Caki2 (cell line): ENCODE measurements at regions not wholly inside any gene's neighbourhood (a gene's known extent, or its start where the extent isn't known, plus 50 kb on each side); places are given as distances from the start of the nearest gene placed in this dataset.
"Not testable (repeated sequence)": the region's sequence is repeated elsewhere in the genome, so short reads cannot be mapped to it uniquely, and the experiment has no call there.

ENCODE experiments used
- DNase-seq: peaks from one replicate; pipeline ENCODE4 v3.0.0-alpha.2; 2015; ENCODE audit warnings: low read depth
- in situ Hi-C: cut with HindIII; loops from 2 replicates; pipeline ENCODE4 v1.10.0; 2016; ENCODE audit warnings: low sequenced_read_pairs, low pct_unique_long_range_greater_than_20kb, mixed read lengths

DNA sequence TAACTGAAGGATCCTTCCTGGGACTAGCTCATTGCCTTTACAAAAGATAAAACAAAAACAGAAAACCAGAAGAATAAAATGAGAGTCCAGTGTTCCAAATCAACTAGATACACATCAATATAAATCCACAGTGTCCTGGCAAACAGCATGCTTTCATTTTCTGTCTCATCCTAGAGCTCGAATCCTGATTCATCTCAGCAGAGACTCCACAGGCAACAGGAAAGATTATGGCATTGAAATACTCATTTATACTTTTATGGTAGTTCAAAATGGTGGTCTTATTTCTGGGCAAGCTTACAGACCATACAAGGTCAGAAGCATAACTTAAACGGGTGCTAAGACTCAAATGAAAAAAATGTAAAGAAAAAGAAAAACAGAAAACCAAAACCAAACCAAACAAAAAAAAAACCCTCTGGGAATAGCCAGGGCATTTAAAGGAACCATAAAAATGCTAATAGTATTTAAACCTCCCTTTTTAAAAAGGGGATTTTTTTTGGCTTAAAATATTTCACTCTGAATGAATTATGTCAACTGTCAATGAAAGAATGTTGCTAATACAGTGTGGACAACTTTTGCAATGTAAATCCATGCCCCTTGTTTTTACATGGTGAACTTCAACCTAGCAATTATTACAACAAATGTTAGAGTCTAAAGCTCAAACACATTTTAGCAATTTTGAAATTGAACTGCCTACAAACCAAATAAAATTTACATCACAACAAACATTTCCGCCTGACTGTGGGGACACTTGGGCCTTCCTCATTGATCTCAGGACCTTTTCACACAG, 57.9 kb downstream of the GPR101 start:
- in situ Hi-C loops = no loop called here
- DNase-seq = no peak

DNA sequence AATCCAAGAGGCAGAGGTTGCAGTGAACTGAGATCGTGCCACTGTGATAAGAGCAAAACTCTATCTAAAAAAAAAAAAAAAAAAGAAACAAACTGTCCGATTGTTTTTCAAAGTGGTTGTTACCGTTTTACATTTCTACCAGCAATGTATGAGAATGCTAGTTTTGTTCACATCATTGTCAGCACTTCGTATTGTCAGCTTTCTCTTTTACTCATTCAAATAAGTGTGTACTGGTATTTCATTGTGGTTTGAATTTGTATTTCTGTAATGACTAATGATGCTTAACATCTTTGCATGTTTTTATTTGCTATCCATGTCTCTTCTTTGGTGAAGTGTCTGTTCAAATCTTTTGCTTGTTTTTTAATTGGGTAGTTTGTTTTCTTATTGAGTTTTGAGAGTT, 65.8 kb downstream of the GPR101 start:
- in situ Hi-C loops = no loop called here
- no peak for DNase-seq

GRCh38 chrX:136963973-136964372, 69.8 kb downstream of the GPR101 start:
- no peak for DNase-seq
- in situ Hi-C loops = no loop called here

GRCh38 chrX:136961594-136962135, 72.1 kb downstream of the GPR101 start:
- DNase-seq = no peak
- in situ Hi-C loops = no loop called here

GRCh38 chrX:136954930-136955329, 74.4 kb upstream of the RBMX start:
- in situ Hi-C loops = no loop called here
- DNase-seq = no peak

DNA sequence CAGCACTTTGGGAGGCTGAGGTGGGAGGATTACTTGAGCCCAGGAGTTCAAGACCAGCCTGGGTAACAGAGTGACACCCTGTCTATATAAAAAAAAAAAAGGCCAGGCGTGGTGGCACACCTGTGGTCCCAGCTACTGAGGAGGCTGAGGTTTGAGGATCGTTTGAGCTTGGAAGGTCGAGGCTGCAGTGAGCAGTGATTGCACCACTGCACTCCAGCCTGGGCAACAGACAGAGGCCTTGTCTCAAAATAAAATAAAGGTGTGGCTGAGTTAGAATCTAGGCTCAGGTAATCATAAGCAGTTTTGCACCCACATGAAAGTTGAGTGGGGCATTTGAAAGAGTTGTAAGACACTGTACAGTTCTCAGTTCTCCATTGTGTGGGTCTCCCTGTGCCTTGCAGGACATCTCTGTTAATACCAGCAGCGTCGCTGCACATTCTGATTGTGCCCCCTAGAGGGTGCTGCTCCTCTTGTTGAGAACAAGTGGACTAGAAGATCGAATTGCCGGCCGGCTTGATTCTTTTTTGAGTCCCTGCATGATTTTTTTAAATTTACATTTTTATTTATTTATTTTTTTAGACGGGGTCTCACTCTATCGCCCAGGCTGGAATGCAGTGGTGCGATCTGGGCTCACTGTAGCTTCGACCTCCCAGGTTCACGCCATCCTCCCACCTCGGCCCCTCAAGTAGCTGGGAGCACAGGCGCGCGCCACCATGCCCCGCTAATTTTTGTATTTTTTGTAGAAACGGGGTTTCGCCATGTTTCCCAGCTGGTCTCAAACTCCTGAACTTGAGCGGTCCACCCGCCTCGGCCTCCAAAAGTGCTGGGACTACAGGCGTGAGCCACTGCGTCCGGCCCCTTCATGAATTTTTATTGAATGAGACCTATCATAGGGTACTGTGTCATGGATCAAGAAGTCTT, 73.6 kb upstream of the RBMX start:
- in situ Hi-C loops = no loop called here

GRCh38 chrX:136950211-136950610, 69.7 kb upstream of the RBMX start:
- in situ Hi-C loops = no loop called here
- DNase-seq = no peak

More for the DNA sequence above, 73.6 kb upstream of the RBMX start:
- DNase-seq = peak; percentile 23

GRCh38 chrX:136941396-136942337, 61.1 kb upstream of the RBMX start:
- no peak for DNase-seq
- in situ Hi-C loops = no loop called here

DNA sequence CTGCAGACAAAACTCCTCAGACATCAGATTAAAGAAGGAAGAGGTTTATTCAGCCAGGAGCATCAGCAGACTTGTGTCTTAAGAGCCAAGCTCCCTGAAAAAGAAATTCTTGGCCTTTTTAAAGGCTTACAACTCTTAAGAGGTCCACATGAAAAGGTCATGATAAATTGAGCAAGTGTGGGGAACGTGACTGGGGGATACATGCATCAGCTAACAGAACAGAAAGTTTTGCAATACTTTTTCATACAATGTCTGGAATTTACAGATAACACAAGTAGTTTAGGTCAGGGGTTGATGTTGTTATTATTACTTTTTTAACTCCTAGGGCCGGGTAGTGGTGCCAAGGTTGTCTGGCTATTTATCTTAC, 55.6 kb upstream of the RBMX start:
- DNase-seq = no peak
- in situ Hi-C loops = no loop called here

DNA sequence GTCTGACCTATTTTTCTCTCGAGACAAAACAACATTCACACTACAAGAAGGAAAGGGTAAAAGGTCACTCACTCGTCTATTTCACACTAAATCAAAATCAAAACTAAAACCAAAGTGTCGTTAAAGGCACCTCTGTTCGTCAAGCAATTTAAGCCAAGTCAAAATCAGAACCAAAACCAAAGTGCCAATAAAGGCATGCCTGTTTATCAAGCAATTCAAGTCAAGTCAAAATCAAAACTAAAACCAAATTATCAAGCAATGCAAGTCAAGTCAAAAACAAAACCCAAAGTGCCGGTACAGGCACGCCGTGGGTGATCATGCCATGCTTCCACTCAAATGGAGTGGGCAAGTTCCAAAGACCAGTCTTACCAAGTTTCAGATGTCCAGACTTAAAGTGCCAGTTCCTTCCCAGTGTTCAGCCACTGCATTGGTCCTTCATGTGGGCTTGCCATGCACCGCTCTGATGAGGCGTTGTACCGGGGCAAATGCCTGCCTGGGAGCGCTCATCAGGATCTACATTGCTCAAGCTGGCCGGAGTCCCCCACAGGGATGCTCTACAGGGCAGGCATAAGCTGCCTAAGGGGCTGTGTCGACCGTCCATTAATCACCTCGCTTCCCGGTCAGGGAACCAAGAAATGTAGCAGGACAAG, 55.1 kb upstream of the RBMX start:
- in situ Hi-C loops, DNase-seq: not testable (repeated sequence)

DNA sequence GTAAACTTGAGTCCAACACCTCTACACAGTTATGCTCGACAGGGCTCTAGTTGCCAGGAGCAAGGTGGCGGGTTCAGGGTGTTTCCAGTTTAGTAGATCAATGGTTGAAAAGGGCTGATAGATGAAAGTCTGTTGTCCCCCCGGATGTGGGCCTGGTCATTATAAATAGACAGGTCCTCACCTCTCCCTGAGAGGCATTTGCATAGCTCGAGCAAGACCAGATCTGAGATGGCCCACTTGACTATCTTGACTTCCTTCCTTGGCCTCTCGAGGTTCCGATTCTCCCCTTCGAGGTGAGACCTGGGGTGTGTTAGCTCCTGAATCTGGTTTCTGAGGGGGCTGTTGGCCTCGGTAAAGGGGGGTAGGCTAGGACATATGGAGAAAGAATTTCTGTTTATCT, 54.1 kb upstream of the RBMX start:
- in situ Hi-C loops, DNase-seq: not testable (repeated sequence)

- in situ Hi-C loops = no loop called here
- no peak for DNase-seq
Observed at GRCh38 chrX:136933611-136934145, 53.2 kb upstream of the RBMX start.

- DNase-seq = no peak
- in situ Hi-C loops = no loop called here
Observed at GRCh38 chrX:136931661-136932060, 51.1 kb upstream of the RBMX start.
